Suprapubic skin (tissue), 4 donors: ENCODE measurements at regions not wholly inside any gene's neighbourhood (a gene's known extent, or its start where the extent isn't known, plus 50 kb on each side); places are given as distances from the start of the nearest gene placed in this dataset.

Experiments used
- DNase-seq, 2 donors: peaks; one replicate each; pipeline ENCODE4 v3.0.0-alpha.2; 2019; ENCODE audit warnings: low spot score in 2 of 2
- H3K27ac ChIP-seq: fragments of 200-600 bp; sonication (generic); one replicate; pipeline ENCODE4 v1.5.1; 2019
- H3K27me3 ChIP-seq: fragments of 200-600 bp; sonication (generic); one replicate; pipeline ENCODE4 v1.5.1; 2019
- H3K36me3 ChIP-seq: fragments of 200-600 bp; sonication (generic); one replicate; pipeline ENCODE4 v1.5.1; 2019
- H3K4me1 ChIP-seq: fragments of 200-600 bp; sonication (generic); one replicate; pipeline ENCODE4 v1.5.1; 2019
- H3K4me3 ChIP-seq: fragments of 200-600 bp; sonication (generic); one replicate; pipeline ENCODE4 v1.5.1; 2019; ENCODE audit warnings: mild to moderate bottlenecking
- H3K9me3 ChIP-seq: fragments of 200-600 bp; sonication (generic); one replicate; pipeline ENCODE4 v1.5.1; 2019
- CTCF ChIP-seq, 2 donors: fragments of 200-600 bp in 1 of 2; fragments of 450-650 bp in 1 of 2; sonication (generic) in 1 of 2; IDR thresholded peaks; one replicate each; pipeline ENCODE4 v1.5.1; 2016 to 2019; ENCODE audit warnings: antibody characterized with exemption in 2 of 2, mild to moderate bottlenecking in 1 of 2, moderate library complexity in 1 of 2
- EP300 ChIP-seq: sonication (generic); formaldehyde crosslinking; IDR thresholded peaks from one replicate; pipeline ENCODE4 v1.6.1; 2017; ENCODE audit warnings: antibody characterized with exemption
- POLR2A ChIP-seq, 2 donors: fragments of 450-650 bp; IDR thresholded peaks; one replicate each; pipeline ENCODE4 v1.6.1; 2017; ENCODE audit warnings: antibody characterized with exemption in 2 of 2, mild to moderate bottlenecking in 2 of 2, moderate library complexity in 2 of 2
- POLR2AphosphoS5 ChIP-seq, 3 donors: sonication (generic); formaldehyde crosslinking; IDR thresholded peaks; one replicate each; pipeline ENCODE4 v1.6.1; 2017; ENCODE audit warnings: antibody characterized with exemption in 3 of 3
- WGBS: methylation state at CpG from one replicate; pipeline ENCODE4 v1.1.5; 2018; 5-methylcytosine and 5-hydroxymethylcytosine counted together

GRCh38 chr18:2420367-2420766 lies 150.9 kb downstream of the METTL4 start:
- Histone ChIP-seq H3K27ac (no peak overlapping the region), H3K27me3 (no peaks in the 10 kb centered on the region), H3K36me3 (no peaks in the 10 kb centered on the region), H3K9me3 (no peaks in the 10 kb centered on the region), H3K4me1 (no peaks in the 10 kb centered on the region), H3K4me3 (no peak overlapping the region)
- 83% methylated on average over 4 of the region's 4 CpGs for WGBS
- TF ChIP-seq POLR2A (IDR thresholded peaks at IDR 0.05) (no peak), EP300 (no peak)
- no peak for DNase-seq

GRCh38 chr18:2423761-2424160 lies 147.5 kb downstream of the METTL4 start:
- no peaks in the 10 kb centered on the region for H3K27me3 ChIP-seq
- WGBS = 57% methylated on average over 5 of the region's 5 CpGs
- TF ChIP-seq POLR2AphosphoS5 (IDR thresholded peaks at IDR 0.05) (no peak), CTCF (IDR thresholded peaks at IDR 0.05) (no peak), POLR2A (IDR thresholded peaks at IDR 0.05) (no peak), EP300 (no peak)

GRCh38 chr18:2424420-2424819 lies 146.9 kb downstream of the METTL4 start:
- DNase-seq = no peak
- no peaks in the 10 kb centered on the region for H3K27me3 ChIP-seq
- TF ChIP-seq POLR2AphosphoS5 (IDR thresholded peaks at IDR 0.05) (no peak), EP300 (no peak), CTCF (IDR thresholded peaks at IDR 0.05) (no peak), POLR2A (IDR thresholded peaks at IDR 0.05) (no peak)
- H3K4me3 ChIP-seq = no peak overlapping the region
- peaks cover 4% of the 10 kb centered on the region for H3K9me3 ChIP-seq
- H3K27ac ChIP-seq = no peak overlapping the region
- no peaks in the 10 kb centered on the region for H3K36me3 ChIP-seq
- no peaks in the 10 kb centered on the region for H3K4me1 ChIP-seq
- WGBS = 58% methylated on average over 3 of the region's 3 CpGs

More at GRCh38 chr18:2423761-2424160, 147.5 kb downstream of the METTL4 start:
- no peak for DNase-seq
- peaks cover under 1% of the 10 kb centered on the region for H3K9me3 ChIP-seq
- H3K36me3 ChIP-seq = no peaks in the 10 kb centered on the region
- no peaks in the 10 kb centered on the region for H3K4me1 ChIP-seq
- no peak overlapping the region for H3K4me3 ChIP-seq
- no peak overlapping the region for H3K27ac ChIP-seq

- Histone ChIP-seq H3K9me3 (peaks cover 10% of the 10 kb centered on the region), H3K4me1 (no peaks in the 10 kb centered on the region), H3K4me3 (no peak overlapping the region), H3K27ac (no peak overlapping the region), H3K27me3 (no peaks in the 10 kb centered on the region), H3K36me3 (no peaks in the 10 kb centered on the region)
- no peak for DNase-seq
- TF ChIP-seq POLR2AphosphoS5 (IDR thresholded peaks at IDR 0.05) (no peak), CTCF (IDR thresholded peaks at IDR 0.05) (no peak), EP300 (no peak), POLR2A (IDR thresholded peaks at IDR 0.05) (no peak)
- 76% methylated on average over 4 of the region's 4 CpGs for WGBS
Observed at GRCh38 chr18:2425426-2426317, 145.6 kb downstream of the METTL4 start.

- no peaks in the 10 kb centered on the region for H3K27me3 ChIP-seq
- no peaks in the 10 kb centered on the region for H3K36me3 ChIP-seq
- H3K9me3 ChIP-seq = peaks cover 10% of the 10 kb centered on the region
- H3K4me1 ChIP-seq = no peaks in the 10 kb centered on the region
- TF ChIP-seq EP300 = no peak
- TF ChIP-seq POLR2A (IDR thresholded peaks at IDR 0.05) = no peak
- TF ChIP-seq CTCF (IDR thresholded peaks at IDR 0.05) = no peak
- no peak for TF ChIP-seq POLR2AphosphoS5 (IDR thresholded peaks at IDR 0.05)
- no peak for DNase-seq
- H3K4me3 ChIP-seq = no peak overlapping the region
- H3K27ac ChIP-seq = no peak overlapping the region
Observed at GRCh38 chr18:2430191-2430590, 141.1 kb downstream of the METTL4 start.
